CD4-positive, alpha-beta T cell (primary cell): ENCODE measurements at regions not wholly inside any gene's neighbourhood (a gene's known extent, or its start where the extent isn't known, plus 50 kb on each side); places are given as distances from the start of the nearest gene placed in this dataset.

ENCODE experiments used
- ATAC-seq: fragments of 200-7000 bp; cut with Tn5 transposase; one replicate; pipeline ENCODE4 v1.10.0; 2022; ENCODE audit warnings: mild to moderate bottlenecking; ENCODE audit not compliant: poor library complexity
- CTCF ChIA-PET: fragments of 350-600 bp; sonication (Branson Sonifier 250); formaldehyde crosslinking; loops from one replicate; lab custom pipeline; 2021; ENCODE audit warnings: antibody characterized with exemption, inconsistent platforms; lab: Charles Lee
- POLR2A ChIA-PET: fragments of 350-600 bp; sonication (Branson Sonifier 250); formaldehyde crosslinking; loops from one replicate; lab custom pipeline; 2021; ENCODE audit warnings: antibody characterized with exemption, inconsistent platforms; lab: Charles Lee
- DNase-seq, 14 experiments: peaks; one replicate each; pipeline ENCODE4 v3.0.0-alpha.2; 2013 to 2020; ENCODE audit warnings: mixed read lengths in 2 of 14
- H3K27ac ChIP-seq, 2 donors: one replicate each; pipeline versions ENCODE4 v1.5.1 to v1.7.0; 2013; ENCODE audit warnings: low read length in 2 of 2, low read depth in 1 of 2, mild to moderate bottlenecking in 1 of 2
- H3K27me3 ChIP-seq, 2 experiments: 1 replicate in 1 of 2; 2 replicates in 1 of 2; pipeline versions ENCODE4 v1.6.1 to v1.7.0; 2013; ENCODE audit warnings: low read length in 2 of 2, control low read depth in 1 of 2, mild to moderate bottlenecking in 1 of 2, moderate library complexity in 1 of 2; ENCODE audit not compliant: insufficient read depth in 2 of 2, control insufficient read depth in 1 of 2
- H3K36me3 ChIP-seq: one replicate; pipeline ENCODE4 v1.6.1; 2013; ENCODE audit warnings: low read length, control low read depth; ENCODE audit not compliant: insufficient read depth
- H3K4me1 ChIP-seq: one replicate; pipeline ENCODE4 v1.6.1; 2013; ENCODE audit warnings: low read length, control low read depth; ENCODE audit not compliant: insufficient read depth
- H3K4me3 ChIP-seq: one replicate; pipeline ENCODE4 v1.5.1; 2013; ENCODE audit warnings: mild to moderate bottlenecking, low read length, moderate library complexity
- H3K9me3 ChIP-seq, 2 experiments: 1 replicate in 1 of 2; 2 replicates in 1 of 2; pipeline versions ENCODE4 v1.6.1 to v1.7.0; 2013; ENCODE audit warnings: low read length in 2 of 2, mild to moderate bottlenecking in 2 of 2, control low read depth in 1 of 2, moderate library complexity in 1 of 2; ENCODE audit not compliant: control insufficient read depth in 1 of 2, insufficient read depth in 1 of 2
- H3K27ac Mint-ChIP-seq: one replicate; pipeline ENCODE4 v1.8.0; 2020; ENCODE audit warnings: mixed read lengths
- H3K27me3 Mint-ChIP-seq: one replicate; pipeline ENCODE4 v1.8.0; 2021; ENCODE audit warnings: mixed read lengths
- H3K36me3 Mint-ChIP-seq: one replicate; pipeline ENCODE4 v1.8.0; 2021; ENCODE audit warnings: low read depth, mixed read lengths
- H3K4me1 Mint-ChIP-seq: one replicate; pipeline ENCODE4 v1.8.0; 2021; ENCODE audit warnings: low read depth, mixed read lengths
- H3K4me3 Mint-ChIP-seq: one replicate; pipeline ENCODE4 v1.8.0; 2020; ENCODE audit warnings: mild to moderate bottlenecking, mixed read lengths
- H3K9me3 Mint-ChIP-seq: one replicate; pipeline ENCODE4 v1.8.0; 2020; ENCODE audit warnings: mixed read lengths
- CTCF ChIP-seq: fragments of 200-600 bp; IDR thresholded peaks from one replicate; pipeline ENCODE4 v1.8.0; 2022; ENCODE audit warnings: antibody characterized with exemption, mild to moderate bottlenecking
- intact Hi-C, 2 experiments: fragments of 100-400 bp; cut with DNase I in 1 of 2; cut with micrococcal nuclease in 1 of 2; formaldehyde crosslinking; loops; one replicate each; pipeline versions ENCODE4 v1.15.1 to v1.9.0; 2023 to 2025; cut with DNase I, micrococcal nuclease

- Histone ChIP-seq H3K4me1 (no peaks in the 10 kb centered on the region), H3K27ac (no peak overlapping the region), H3K36me3 (no peaks in the 10 kb centered on the region), H3K9me3 (no peaks in the 10 kb centered on the region), H3K27me3 (no peaks in the 10 kb centered on the region), H3K4me3 (no peak overlapping the region)
- DNase-seq (no peak), ATAC-seq (no peak)
- H3K27ac Mint-ChIP-seq, result no peak overlapping the region
- TF ChIP-seq CTCF, result no peak
- ChIA-PET POLR2A (no interaction called here), CTCF (no interaction called here)
- intact Hi-C loops, result no loop called here
- no peaks in the 10 kb centered on the region for H3K9me3 Mint-ChIP-seq
- H3K27me3 Mint-ChIP-seq, result no peaks in the 10 kb centered on the region
- H3K4me3 Mint-ChIP-seq, result no peak overlapping the region
- H3K4me1 Mint-ChIP-seq, result no peaks in the 10 kb centered on the region
- H3K36me3 Mint-ChIP-seq, result no peaks in the 10 kb centered on the region
These were observed 57.1 kb upstream of the ANKFN1 start for GRCh38 chr17:56096026-56096810.

GRCh38 chr17:56098746-56099145 lies 54.5 kb upstream of the ANKFN1 start:
- intact Hi-C loops, result no loop called here
- Mint-ChIP-seq H3K4me3 (no peak overlapping the region), H3K27me3 (no peaks in the 10 kb centered on the region), H3K36me3 (no peaks in the 10 kb centered on the region), H3K27ac (no peak overlapping the region), H3K9me3 (no peaks in the 10 kb centered on the region), H3K4me1 (no peaks in the 10 kb centered on the region)
- ChIA-PET CTCF (no interaction called here), POLR2A (no interaction called here)
- Histone ChIP-seq H3K27me3 (no peaks in the 10 kb centered on the region), H3K4me1 (no peaks in the 10 kb centered on the region), H3K27ac (no peak overlapping the region), H3K9me3 (no peaks in the 10 kb centered on the region), H3K36me3 (no peaks in the 10 kb centered on the region), H3K4me3 (no peak overlapping the region)
- ATAC-seq (no peak), DNase-seq (no peak)
- no peak for TF ChIP-seq CTCF

- no peak for TF ChIP-seq CTCF
- no peaks in the 10 kb centered on the region for H3K36me3 Mint-ChIP-seq
- ATAC-seq (no peak), DNase-seq (no peak)
- H3K9me3 ChIP-seq, result no peaks in the 10 kb centered on the region
- no peak overlapping the region for H3K4me3 ChIP-seq
- intact Hi-C loops, result no loop called here
- H3K4me3 Mint-ChIP-seq, result no peak overlapping the region
- ChIA-PET CTCF (no interaction called here), POLR2A (interaction anchor here (0.5 kb wide), 1 partner anchor 12 kb away, joined by 3 read pairs; no protein-coding TSS in a partner anchor)
- peaks cover 2% of the 10 kb centered on the region for H3K27me3 Mint-ChIP-seq
- no peaks in the 10 kb centered on the region for H3K4me1 Mint-ChIP-seq
- H3K27me3 ChIP-seq, result no peaks in the 10 kb centered on the region
- H3K27ac Mint-ChIP-seq, result no peak overlapping the region
- H3K36me3 ChIP-seq, result no peaks in the 10 kb centered on the region
- no peaks in the 10 kb centered on the region for H3K4me1 ChIP-seq
- H3K9me3 Mint-ChIP-seq, result no peaks in the 10 kb centered on the region
- no peak overlapping the region for H3K27ac ChIP-seq
These were observed 53.6 kb upstream of the ANKFN1 start for GRCh38 chr17:56099649-56100048.
